Activated CD4-positive, alpha-beta T cell treated with anti-CD3 and anti-CD28 coated beads, Interleukin-10, Interleukin-2, amounts not matched to agents 100 ng/mL and 50 ng/mL, durations not matched to agents 16 hours and 8 hours (primary cell): ENCODE measurements at regions not wholly inside any gene's neighbourhood (a gene's known extent, or its start where the extent isn't known, plus 50 kb on each side); places are given as distances from the start of the nearest gene placed in this dataset.
"Not testable (repeated sequence)": the region's sequence is repeated elsewhere in the genome, so short reads cannot be mapped to it uniquely, and the experiment has no call there.

Experiments used
- DNase-seq: peaks from one replicate; pipeline ENCODE4 v3.0.0-alpha.2; 2020

DNA sequence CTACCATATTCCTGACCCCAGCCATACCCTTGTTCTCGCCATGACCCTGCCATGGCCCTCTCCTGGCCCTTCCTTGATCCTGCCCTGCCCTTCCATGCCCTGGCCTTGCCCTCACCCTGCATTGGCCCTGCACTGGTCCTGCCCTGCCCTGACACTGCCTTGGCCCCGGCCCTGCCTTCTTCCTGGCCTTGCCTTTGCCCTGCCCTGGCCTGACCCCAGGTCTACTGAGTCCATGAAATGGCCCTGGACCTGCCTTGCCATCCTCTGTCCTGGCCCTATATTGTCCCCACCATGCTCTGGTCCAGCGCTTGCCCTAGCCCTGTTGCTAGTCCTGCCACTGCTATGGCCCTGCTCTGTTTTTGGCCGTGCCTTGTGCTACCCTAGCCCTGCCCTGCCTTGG lies 536.1 kb downstream of the FOXD4L6 start:
- DNase-seq, result not testable (repeated sequence)

GRCh38 chr9:40591915-40592314 lies 536.6 kb downstream of the FOXD4L6 start:
- not testable (repeated sequence) for DNase-seq

DNA sequence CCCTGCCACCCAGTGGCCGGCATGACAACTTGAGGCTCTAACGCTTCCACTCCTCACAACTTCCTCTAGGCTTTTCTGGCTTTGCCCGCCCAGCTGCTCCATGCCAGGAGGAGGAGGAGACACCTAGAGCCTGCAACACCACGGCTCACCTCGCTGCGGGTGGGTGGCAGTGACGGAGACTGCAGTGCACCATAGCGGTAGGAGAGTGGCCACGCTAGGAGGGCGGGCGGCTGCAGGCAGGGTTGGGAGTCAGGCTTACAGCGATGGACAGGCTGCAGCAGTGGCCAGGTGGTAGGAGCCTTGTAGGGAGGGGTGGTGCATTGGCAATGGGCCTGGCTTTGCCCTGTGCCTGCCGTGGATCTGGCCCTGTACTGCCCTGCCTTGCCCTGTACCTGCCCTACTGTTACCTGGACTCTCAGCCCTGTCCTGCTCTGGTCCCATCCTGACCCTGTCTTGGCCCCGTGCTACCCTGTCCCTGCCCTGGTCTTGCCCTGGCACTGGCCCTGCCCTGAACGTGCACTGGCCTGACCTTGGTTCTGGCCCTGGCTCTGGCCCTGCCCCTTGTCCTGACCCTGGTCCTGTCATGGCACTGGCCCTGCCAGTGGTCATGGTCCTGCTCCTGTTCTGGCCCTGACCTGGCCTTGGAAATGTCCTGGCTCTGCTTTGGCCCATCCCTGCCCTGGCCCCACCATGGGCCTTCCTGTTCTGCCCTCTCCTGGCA lies 540.8 kb downstream of the FOXD4L6 start:
- not testable (repeated sequence) for DNase-seq

- peak; percentile 15 for DNase-seq
These were observed 544.4 kb downstream of the FOXD4L6 start for GRCh38 chr9:40584039-40584438.

DNA sequence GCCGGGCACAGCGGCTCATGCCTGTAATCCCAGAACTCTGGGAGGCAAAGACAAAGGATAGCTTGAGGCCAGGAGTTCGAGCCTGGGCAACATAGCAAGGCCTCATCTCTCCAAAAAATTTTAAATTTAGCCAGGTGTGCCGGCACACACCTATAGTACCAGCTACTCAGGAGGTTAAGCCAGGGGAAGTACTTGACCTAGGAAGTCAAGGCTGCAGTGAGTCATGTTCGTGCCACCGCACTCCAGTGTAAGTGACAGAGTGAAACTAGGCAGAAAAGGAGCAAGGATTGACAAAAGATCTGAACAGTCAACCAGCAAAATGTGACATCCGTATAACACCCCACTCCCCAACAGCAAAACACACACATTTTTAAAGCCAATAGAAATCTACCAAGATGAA lies 545.3 kb downstream of the FOXD4L6 start:
- DNase-seq, result peak; percentile 20

- DNase-seq, result not testable (repeated sequence)
These were observed 549.6 kb downstream of the FOXD4L6 start for GRCh38 chr9:40578908-40579307.
